Activated gamma-delta T cell treated with anti-CD3 and anti-CD28 coated beads, Interleukin-2, amount 50 U/mL, for 16 hours (primary cell): ENCODE measurements at regions not wholly inside any gene's neighbourhood (a gene's known extent, or its start where the extent isn't known, plus 50 kb on each side); places are given as distances from the start of the nearest gene placed in this dataset.

Source experiments
- DNase-seq: peaks from one replicate; pipeline ENCODE4 v3.0.0-alpha.2; 2020; ENCODE audit warnings: low read depth

DNA sequence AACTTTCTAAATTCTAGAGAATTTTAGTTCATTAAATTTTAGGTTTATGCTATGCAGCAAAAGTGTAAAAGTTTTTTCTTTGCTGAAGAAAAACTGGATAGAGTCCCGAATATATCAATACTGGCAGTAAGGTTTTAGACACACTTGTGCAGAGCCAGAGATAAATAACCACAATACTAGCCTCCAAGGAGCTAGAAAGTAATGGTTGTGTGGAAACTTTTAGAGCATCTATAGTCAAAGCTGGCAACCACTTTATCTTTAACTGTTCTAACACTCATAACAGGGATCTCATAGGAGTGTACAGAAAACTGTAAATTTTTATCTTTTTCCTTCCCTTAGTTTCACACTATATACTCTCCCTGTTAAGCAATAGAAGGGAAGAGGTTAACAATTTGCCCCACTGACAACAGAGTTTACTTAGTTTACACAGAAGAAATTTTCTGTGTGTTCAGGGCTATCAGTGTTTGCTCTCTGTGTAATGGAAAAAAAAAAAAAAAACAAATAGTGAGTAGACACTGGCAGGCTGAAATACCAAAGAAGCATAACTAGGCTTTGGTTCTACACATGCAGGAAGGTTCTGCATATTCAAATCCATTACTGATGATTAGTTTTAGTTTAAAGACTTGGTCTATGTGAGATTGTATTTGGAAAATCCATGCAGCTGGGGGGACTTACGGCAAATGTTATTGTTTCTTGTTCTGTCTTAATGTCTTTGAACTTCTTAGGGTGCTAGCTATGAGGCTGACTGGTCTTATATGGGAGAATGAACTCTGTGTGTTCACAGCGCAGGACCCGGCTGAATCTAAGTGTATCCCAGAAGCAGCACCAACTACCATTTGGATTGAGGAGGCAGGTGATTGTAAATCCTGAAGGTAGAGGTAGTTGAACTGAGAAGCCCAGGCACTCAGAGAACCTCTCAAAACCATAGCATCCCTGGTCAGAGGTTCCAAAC lies 187.6 kb downstream of the PCSK1 start:
- DNase-seq, result no peak

DNA sequence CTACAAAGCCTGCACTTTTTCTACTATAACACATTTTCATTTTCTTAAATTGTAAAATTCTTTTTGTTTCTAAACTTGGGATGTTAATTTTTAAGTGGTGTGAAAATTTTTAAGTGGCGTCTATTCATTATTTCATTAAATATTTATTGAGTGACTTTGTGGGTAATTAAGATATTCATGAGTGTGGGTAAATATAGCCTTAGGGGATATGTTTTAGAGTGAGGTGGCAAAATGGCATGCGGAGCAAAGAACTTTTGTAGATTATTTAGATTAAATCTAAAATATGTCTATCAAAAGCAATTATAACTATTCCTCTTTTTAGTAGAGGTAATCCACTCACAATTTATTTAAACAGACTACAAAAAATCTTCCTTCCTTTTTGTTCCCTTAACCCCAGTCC lies 188.4 kb downstream of the PCSK1 start:
- DNase-seq, result no peak

DNA sequence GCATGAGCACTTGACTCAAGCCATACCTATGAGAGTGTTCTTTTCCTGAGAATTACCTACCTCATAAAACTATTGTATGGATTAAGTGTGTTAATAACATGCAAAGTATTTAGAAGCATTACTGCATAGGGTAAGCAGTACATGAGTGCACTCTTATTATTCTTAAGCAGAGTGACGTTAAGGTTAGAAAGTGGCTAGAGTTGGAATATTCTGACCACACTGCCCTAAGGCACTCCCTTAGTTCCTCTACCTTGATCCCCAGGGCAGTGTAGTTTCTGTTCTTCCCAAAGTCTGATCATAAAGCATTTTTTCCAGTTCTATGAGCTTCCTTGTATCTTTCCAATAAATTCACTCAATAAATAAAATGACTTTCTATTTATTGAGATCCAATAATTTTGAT lies 189.2 kb downstream of the PCSK1 start:
- no peak for DNase-seq

DNA sequence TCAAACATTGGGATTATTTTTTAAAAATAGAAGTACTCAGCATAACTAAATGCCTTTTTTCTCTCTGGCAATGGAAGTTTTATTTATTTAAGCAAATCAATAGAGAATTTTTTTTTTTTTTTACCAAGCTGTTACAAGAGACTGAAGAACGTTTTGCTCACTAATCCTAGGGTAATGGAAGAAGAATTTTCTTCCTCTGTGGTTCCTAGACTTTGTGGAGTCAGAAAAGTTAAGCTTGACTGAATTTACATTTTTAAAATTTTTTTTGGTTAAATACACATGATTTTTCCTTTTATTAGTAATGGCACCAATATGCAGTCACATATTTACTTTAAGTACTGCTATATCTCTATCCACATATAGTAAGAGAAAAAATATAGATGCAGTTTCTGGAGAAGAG lies 189.8 kb downstream of the PCSK1 start:
- DNase-seq, result no peak

DNA sequence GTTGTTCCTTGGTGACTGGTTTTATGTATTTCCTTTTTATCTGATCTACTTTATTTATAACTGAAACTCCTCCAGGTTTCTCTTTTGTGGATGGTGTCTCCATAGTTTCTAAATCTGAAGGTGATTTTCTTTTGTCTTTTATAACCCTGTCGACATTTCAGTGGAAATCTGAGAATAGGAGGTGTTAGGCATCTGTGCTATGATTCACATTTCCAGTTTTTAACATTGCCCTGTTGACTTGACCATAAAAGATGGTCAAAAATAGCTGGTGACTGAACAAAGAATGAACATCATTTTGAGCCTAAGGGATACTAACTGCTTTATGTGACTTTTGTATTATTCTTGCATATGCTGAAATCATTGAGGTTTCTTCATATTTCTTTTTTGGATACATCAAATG lies 190.5 kb downstream of the PCSK1 start:
- no peak for DNase-seq

DNA sequence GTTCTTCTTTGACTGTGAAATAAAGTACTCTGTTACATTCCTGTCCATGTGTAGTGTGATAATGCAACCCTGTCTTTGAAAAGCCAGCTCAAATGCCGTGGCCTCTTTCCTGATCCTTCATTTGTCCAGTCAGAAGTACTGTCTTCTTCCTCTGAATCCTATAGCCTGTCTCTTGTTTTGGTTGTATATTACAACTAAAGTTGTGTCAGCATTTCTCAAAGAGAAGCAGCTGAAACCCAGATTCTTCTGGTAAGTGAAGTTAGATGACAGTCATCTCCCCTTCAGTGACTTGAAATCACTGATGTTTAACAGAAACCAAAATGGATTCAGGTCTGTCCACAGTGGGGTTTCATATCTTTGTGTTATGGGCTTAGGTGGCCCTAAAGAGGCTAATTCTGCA lies 196.2 kb downstream of the PCSK1 start:
- DNase-seq, result no peak

DNA sequence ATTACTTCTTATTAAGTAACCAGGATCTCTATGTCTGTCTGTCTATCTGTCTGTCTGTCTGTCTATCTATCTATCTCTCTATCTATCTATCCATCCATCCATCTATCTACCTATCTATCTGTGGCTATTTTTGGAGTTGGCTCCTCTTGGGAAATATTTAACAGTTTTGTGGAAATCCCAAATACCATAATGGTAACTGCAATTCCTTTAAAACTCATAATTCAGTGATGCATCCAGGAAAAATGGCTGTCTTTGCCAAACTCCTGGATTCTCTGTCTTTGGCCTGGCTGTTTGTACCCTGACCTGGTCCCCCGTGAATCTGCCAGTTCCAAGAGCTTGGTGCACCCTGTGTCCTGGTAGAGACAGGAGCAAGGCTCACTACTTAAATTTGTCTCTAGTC lies 197.0 kb downstream of the PCSK1 start:
- no peak for DNase-seq

DNA sequence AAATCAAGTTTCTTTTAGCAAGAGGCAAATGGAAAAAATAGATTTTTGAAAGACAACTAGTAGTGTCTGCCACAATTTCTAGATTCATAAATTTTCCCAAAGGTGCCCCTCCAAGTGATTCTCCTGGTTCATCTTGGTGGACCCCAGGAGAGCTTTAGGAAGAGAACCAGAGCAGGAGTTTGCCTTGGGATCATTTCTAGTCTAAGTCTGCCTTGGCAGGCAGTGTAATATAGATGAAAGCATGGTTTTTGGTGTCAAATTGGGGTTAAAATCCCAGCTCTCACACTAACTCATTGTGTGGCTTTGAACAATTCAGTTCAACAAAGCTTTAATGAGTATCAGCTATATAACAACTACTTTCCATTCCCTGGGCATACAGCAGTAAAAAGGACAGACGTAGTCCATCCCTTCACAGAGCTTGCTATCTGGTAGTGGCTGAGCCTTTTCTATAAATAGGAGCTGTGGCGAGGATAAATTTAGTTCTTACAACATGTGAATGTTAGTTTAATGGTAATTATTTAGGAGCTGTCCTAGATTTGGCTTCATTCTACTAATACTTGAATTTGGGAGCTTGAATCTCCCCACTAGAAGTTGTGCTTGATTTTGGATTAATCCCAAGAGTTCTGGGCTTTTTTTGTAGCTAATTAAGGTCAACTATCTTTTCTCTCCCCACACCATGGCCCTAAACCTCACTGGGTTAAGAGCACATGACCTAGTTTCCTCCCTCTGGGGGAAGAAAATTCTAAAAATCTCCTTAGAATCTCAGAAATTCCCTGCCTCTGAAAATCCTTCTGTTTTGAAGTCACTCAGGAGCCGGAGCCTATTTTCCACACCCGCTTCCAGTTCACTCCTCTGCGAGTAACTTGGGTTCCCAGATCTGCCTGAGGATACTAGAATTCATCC lies 197.8 kb downstream of the PCSK1 start:
- no peak for DNase-seq

DNA sequence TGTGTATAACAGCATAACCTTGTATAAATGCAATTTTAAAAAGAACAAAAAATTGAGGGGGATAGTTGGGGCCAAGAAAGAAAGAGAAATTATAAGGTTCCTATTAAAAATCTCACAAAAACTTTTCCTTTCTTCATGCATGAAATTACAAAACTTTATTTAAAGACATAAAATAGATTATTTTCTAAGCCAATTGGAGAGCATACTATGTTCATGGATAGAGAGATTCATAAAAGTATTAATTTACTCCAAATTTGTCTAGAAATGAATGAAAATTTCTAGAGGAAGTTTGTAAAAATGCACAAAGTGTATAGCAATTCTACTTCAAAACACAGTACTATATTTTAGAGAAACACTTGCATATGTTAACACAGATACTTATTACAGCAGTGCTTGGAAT lies 200.4 kb downstream of the PCSK1 start:
- DNase-seq, result no peak

DNA sequence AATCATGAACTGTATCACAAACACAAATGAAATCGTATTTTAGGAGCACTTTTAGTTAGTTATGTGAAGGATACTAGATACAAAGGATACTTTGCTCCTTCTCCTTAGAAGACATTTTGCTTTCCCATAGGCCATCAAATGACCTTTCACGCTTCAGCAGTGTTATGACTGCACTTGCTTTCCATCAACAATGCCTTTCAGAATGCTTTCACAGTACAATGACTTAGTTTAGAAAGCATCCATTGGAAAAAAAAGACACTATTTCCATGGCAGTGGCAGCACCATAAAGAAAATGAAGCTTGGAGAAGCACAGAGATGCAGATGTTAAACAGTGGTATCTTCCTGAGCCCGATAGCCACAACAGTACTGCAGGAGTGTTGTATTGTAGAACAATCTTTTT lies 203.9 kb downstream of the PCSK1 start:
- no peak for DNase-seq

DNA sequence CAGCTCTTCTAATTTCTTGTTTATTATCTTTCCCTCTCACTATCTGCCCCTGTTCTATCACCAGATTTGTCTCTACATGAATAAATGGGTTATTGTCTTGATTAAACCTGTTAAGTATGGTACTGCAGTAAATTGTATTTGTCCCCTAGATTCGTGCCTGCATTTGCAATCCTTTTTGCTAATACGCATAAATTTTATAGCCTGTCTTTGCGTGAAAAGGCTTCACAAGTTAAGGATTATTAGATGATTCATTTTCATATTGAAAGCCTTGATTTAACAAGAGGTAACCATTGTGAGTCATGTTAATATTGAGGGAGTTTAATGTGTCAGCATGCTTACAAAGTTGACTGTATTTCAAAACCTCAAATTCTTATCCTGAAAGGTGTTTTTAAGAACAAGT lies 204.6 kb downstream of the PCSK1 start:
- no peak for DNase-seq

DNA sequence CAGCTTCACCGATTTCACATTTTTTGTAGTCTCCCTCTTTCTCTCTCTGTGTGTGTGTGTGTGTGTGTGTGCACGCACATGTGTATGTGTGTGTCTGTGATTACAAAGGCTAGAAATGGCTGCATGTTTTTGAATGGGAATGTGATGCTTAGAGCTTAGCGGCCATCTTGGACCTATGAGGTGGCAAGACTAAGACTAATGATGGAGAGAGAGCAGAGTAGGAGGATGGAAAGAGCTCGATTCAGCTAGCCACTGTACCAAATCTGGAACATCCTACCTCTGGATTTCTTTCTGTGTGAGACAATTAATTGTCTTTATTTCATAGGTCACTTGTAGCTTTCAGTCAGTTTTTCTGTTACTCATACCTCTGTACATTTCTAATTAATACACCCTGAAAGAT lies 205.1 kb downstream of the PCSK1 start:
- DNase-seq, result no peak

DNA sequence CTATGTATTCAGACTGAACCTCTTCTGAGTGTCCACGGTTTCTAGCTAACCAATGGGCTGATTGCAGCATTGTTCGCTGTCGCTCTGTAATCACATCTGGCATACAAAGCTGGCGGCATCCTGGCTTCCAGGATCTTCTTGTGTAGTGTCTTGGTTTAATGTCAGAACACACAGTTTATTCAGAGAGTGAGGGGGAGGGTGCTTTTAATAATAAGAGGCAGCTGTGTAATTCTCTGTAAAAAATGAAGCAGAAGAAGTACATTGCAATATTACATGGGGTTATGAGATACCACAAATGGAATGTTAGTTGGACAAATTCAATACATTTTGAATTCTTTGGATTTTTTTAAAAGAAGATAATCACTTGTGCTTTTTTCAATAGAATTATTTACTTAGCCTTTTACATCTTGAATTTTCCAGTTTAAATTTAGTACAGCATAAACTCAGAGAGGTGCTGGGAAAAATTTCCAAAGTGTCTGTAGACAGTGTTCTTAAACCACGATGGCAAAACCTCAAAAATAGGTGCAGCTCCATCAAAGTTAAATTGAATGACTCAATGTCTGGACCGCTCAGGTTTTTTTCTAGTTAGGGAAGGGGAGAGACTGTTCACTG lies 206.0 kb downstream of the PCSK1 start:
- DNase-seq, result no peak

DNA sequence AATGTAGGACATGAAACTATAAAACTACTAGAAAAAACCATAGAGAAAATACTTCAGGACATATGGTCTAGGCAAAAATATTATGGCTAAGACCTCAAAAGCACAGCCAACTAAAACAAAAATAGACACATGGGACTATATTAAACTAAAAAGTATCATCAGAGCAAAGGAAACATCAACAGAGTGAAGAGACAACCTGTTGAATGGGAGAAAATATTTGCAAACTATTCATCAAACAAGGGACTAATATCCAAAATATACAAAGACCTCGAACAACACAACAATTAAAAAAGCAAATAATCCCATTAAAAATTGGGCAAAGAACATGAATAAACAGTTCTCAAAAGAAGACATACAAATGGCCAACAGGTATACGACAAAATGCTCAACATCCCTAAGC lies 210.9 kb downstream of the PCSK1 start:
- no peak for DNase-seq

DNA sequence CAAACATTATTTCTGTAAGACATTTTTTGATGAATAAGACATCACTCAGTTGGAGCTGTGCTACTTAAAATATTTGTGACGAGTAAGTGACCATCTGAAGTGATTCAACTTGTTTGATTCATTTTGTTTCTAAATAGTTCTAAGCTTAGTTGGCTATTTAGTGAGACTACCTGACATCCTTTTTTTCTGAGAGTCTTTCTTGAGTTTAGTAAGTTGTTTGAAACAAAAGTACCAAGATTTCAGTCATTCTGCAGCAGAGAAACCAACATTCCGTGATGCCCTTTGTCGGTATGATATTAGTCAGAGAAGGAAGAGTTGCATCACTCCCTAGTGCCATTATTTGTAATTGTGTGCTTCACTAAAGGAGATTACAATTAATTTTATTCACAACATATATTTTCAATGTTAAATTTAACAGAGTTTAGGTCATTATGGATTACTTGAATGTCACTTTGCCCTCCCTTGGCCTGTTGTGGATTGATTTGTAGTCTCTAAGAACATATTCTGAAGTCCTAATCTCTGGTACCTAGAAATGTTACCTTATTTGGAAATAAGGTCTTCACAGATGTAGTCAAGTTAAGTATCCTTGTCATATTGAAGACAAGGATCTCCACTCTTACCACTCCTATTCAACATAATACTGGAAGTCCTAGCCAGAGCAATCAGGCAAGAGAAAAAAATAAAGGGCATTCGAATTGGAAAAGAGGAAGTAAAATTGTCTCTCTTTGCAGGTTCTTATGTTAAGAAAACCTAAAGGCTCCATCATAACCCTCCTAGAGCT lies 212.2 kb downstream of the PCSK1 start:
- no peak for DNase-seq

DNA sequence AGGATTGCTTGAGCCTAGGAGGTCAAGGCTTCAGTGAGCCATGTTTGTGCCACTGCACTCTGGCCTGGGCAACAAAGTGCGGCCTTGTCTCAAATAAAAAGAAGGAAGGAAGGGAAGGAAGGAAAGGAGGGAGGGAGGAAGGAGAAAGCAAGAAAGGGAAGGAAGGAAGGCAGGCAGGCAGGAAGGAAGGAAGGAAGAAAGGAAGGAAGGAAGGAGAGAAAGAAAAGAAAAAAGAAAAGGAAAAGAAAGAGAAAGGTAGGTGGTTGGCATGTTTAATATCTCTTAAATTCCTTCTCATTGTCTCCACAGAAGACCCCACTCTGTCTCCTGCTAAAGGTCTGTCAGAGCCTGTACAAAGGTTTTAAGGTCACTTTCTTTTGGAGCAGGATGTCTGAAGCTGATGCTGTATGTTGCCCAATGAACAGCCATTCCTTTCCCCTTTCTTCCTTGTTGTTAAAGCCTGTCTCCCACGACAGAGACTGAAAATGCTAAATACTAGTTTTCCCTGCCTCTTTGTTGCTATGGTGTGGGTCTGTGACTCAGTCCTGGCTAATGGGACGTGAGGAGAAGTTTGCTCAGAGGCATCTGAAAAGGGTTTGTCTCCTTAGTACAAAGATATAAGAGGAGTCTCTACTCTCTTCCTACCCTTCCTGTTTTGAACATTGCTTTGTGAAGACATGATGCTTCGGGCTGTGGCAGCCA lies 213.3 kb downstream of the PCSK1 start:
- DNase-seq, result no peak

DNA sequence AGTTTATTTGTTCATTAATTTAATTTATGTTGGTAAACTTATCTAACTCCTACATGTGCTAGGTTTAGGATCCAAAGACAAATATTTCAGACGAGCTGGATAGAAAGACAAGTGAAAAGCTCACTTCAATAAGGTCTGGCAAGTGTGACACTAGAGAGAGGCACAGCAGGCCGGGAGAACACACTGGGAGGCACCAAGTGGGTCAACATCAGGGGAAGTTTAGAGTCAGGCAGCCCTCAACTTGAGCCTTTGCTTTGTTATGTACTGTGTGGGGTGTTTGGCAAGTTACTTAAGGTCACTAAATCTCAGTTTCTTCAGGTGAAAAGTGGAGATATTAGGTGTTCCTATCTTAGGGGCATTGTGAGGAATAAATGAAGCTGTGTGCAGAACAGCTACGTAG lies 214.4 kb downstream of the PCSK1 start:
- no peak for DNase-seq

DNA sequence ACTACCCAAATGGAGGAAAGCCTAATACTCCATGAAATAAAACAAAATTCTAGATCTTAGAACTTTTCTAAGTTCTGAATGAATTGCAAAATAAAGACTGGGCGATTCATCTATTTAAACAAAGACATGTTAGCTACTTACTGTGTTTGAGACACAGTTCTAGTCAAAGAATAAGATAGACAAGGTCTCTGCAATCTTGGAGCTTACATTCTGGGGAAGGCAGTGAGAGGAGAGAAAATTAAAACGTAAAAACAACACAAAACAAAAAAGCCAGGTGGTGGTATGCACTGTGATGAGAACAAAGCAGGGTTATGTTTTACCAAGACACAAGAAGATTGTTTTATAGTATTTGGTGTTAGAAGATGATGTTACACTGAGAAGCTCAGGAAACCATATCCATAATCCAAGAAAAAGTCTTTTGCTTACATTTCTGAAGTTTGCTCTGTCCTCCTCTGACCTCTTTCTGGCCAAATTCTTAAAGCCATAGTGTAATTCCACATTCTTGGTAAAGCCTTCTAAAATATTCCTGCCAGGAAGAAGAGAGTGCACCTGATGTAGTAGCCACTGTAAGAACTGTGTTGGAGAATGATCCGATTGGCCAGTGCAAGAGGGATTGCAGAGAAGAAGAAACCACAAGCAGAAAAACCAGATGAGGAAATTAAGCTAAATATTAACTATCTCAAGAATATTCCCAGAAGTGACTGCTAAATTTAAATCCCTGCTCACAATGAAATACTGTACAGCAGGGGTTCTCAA lies 218.4 kb downstream of the PCSK1 start:
- no peak for DNase-seq

DNA sequence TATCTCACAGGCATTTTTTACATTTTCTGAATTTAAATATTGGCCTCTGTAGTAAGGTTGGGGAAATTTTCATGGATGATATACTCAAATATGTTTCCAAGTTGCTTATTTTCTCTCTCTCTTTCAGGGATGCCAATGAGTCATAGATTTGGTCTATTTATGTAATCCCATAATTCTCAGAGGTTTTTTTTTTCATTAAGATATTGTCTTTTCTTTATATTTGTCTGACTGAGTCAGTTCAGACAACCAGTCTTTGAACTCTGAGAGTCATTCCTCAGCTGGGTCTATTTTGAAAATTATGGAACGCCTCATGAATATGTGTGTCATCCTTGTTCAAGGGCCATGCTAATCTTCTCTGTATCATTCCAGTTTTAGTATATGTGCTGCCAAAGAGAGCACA lies 223.2 kb downstream of the PCSK1 start:
- no peak for DNase-seq

DNA sequence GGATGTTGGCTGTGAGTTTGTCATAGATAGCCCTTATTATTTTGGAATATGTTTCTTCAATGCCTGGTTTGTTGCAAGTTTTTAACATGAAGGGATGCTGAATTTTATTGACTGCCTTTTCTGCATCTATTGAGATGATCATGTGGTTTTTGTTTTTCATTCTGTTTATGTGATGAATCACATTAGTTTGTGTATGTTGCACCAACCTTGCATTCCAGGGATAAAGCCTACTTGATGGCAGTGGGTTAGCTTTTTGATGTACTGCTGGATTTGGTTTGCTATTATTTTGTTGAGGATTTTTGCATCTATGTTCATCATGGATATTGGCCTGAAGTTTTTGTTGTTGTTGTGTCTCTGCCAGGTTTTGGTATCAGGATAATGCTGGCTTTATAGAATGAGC lies 225.6 kb downstream of the PCSK1 start:
- DNase-seq, result no peak

DNA sequence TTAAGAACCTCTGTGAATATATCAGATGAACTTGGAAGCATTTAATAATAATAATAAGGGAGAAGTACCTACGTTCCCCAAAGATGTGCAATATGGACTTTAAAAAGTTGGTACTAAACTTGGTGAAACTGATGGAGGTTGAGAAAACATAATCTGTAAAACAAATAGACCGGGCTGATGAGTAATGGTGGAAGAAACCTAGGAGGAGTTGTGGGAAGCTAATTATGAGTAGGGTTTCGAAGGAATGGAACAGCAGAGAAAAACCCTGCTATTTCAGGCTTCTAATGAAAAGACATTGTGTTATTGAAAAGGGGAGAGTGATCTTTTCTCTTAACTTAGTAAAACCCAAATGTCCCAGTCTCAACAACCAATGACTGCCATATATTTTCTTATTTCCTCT lies 229.3 kb downstream of the PCSK1 start:
- no peak for DNase-seq
